Heart right ventricle (tissue), 16 donors: ENCODE measurements at regions not wholly inside any gene's neighbourhood (a gene's known extent, or its start where the extent isn't known, plus 50 kb on each side); places are given as distances from the start of the nearest gene placed in this dataset.

Experiments used
- ATAC-seq, 8 donors: fragments of 200-7000 bp; cut with Tn5 transposase; one replicate each; pipeline ENCODE4 v1.9.1; 2020; ENCODE audit warnings: mild to moderate bottlenecking in 8 of 8, moderate library complexity in 8 of 8, moderate number of reproducible peaks in 1 of 8
- DNase-seq, 2 donors: peaks; one replicate each; pipeline ENCODE4 v3.0.0-alpha.2; 2020
- H3K27ac ChIP-seq, 10 donors: fragments of 200-600 bp; sonication (generic) in 2 of 10; one replicate each; pipeline versions ENCODE4 v1.5.0 to v1.8.0; 2020 to 2022; ENCODE audit warnings: mild to moderate bottlenecking in 3 of 10
- H3K27me3 ChIP-seq, 7 donors: fragments of 200-600 bp; one replicate each; pipeline ENCODE4 v1.8.0; 2021 to 2022; ENCODE audit warnings: mild to moderate bottlenecking in 2 of 7
- H3K36me3 ChIP-seq, 9 donors: fragments of 200-600 bp; sonication (generic) in 1 of 9; one replicate each; pipeline versions ENCODE4 v1.5.0 to v1.8.0; 2020 to 2022; ENCODE audit warnings: mild to moderate bottlenecking in 2 of 9
- H3K4me1 ChIP-seq, 9 donors: fragments of 200-600 bp; sonication (generic) in 1 of 9; one replicate each; pipeline versions ENCODE4 v1.5.0 to v1.8.0; 2020 to 2022; ENCODE audit warnings: mild to moderate bottlenecking in 4 of 9
- H3K4me3 ChIP-seq, 10 donors: fragments of 200-600 bp; sonication (generic) in 2 of 10; one replicate each; pipeline versions ENCODE4 v1.5.0 to v1.8.0; 2020 to 2022; ENCODE audit warnings: mild to moderate bottlenecking in 7 of 10, moderate library complexity in 2 of 10
- H3K9me3 ChIP-seq, 11 donors: fragments of 200-600 bp in 10 of 11; sonication (generic) in 2 of 11; one replicate each; pipeline versions ENCODE4 v1.5.0 to v1.8.0; 2013 to 2022; ENCODE audit warnings: mild to moderate bottlenecking in 2 of 11, control low read depth in 1 of 11, moderate library complexity in 1 of 11
- CTCF ChIP-seq, 9 donors: fragments of 200-600 bp; sonication (generic) in 2 of 9; IDR thresholded peaks; one replicate each; pipeline versions ENCODE4 v1.5.0 to v1.8.0; 2021 to 2022; ENCODE audit warnings: antibody characterized with exemption in 9 of 9, mild to moderate bottlenecking in 5 of 9, moderate library complexity in 1 of 9
- WGBS, 2 donors: extraction: QIAGEN DNeasy Blood & Tissue Kit; methylation state at CpG; one replicate each; pipeline ENCODE4 v1.1.7; 2013; ENCODE audit warnings: inconsistent platforms in 1 of 2; 5-methylcytosine and 5-hydroxymethylcytosine counted together
- intact Hi-C, 10 donors: fragments of 100-400 bp; cut with DNase I; formaldehyde crosslinking; loops; one replicate each; pipeline versions ENCODE4 v1.11.1 to v1.14.2; 2022
- donor health status: Arrhythmogenic right ventricular cardiomyopathy.
- donor health status: ischemic (EF 13 %, LVEDD 7.1; RV severe dilation, severe dysfunction).
- donor health status: healthy with polysubstance abuse.
- donor health status: DM: no; HTN: yes; CAD: no.
- donor health status: DM: no; HTN: no; CAD: no.
- donor health status: ischemic (EF 25% LVEDD 6.9; RV normal size, moderate dysfunction).
- donor health status: ischemic (EF 25% LVEDD 5.7; RV mildly dilated, moderate dysfunction).
- donor health status: healthy.
- donor health status: DM: yes; HTN: yes; CAD: no.
- donor health status: Ischemic cardiomyopathy.
- donor health status: ischemic (EF 35%, LVEDD 5.7; RV mildly dilated, moderate dysfunction).
- donor health status: nonischemic (EF 11% LVEDD 7.7; RV severe dilation, severe dysfunction).
- donor health status: DM: yes; HTN: yes; CAD: no.
- donor health status: PGD.
- donor health status: ischemic (EF 29% LVEDD 5.4; RV normal size, mild dysfunction).
- donor health status: nonischemic (EF 23%, LVEDD 6.1; RV moderate dilation, normal function).

GRCh38 chr2:142484111-142484510, 353.3 kb upstream of the LRP1B start:
- no peak for DNase-seq
- no peak for ATAC-seq
- Histone ChIP-seq H3K27ac (no peak overlapping the region), H3K9me3 (peaks cover 0 to 19% (median 6%) of the 10 kb centered on the region in 11 donors), H3K27me3 (no peaks in the 10 kb centered on the region), H3K4me3 (no peak overlapping the region), H3K4me1 (no peaks in the 10 kb centered on the region), H3K36me3 (no peaks in the 10 kb centered on the region)
- 76% methylated on average over 2 of the region's 2 CpGs for WGBS, 2 donors
- intact Hi-C loops, result no loop called here
- TF ChIP-seq CTCF (IDR thresholded peaks at IDR 0.05), result no peak

DNA sequence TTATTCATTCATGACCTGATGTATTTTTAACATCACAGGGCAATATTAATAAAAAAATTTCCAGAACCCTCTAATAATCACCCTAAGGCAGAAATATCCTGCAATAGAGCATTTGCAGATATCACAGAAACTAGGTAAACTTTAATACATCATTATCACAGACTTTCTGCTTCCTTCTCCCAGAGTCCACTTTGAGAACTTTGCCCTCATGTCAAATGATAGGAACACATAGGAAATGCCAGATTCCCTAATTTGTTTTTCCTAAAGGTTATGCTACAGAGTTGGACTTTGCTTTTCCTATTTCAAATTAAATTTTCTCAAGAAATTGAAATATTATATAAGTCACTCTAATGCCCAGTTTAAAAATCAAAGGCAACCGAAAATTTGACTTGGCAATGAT, 352.8 kb upstream of the LRP1B start:
- no peak for ATAC-seq
- Histone ChIP-seq H3K36me3 (no peaks in the 10 kb centered on the region), H3K9me3 (peaks cover 0 to 19% (median 6%) of the 10 kb centered on the region in 11 donors), H3K4me1 (no peaks in the 10 kb centered on the region), H3K27ac (no peak overlapping the region), H3K4me3 (no peak overlapping the region), H3K27me3 (no peaks in the 10 kb centered on the region)
- 80 to 82% methylated on average over 1 of the region's 1 CpG for WGBS, 2 donors
- DNase-seq, result no peak
- intact Hi-C loops, result no loop called here
- TF ChIP-seq CTCF (IDR thresholded peaks at IDR 0.05), result no peak

GRCh38 chr2:142478206-142478605, 347.4 kb upstream of the LRP1B start:
- intact Hi-C loops, result no loop called here
- no peaks in the 10 kb centered on the region for H3K27me3 ChIP-seq
- 62 to 67% methylated on average over 2 of the region's 2 CpGs for WGBS, 2 donors
- ATAC-seq, result no peak
- DNase-seq, result no peak
- peaks cover 0 to 9% (median 0%) of the 10 kb centered on the region in 11 donors for H3K9me3 ChIP-seq
- no peak for TF ChIP-seq CTCF (IDR thresholded peaks at IDR 0.05)
- no peak overlapping the region for H3K4me3 ChIP-seq
- H3K36me3 ChIP-seq, result no peaks in the 10 kb centered on the region
- no peak overlapping the region for H3K27ac ChIP-seq
- H3K4me1 ChIP-seq, result no peaks in the 10 kb centered on the region

DNA sequence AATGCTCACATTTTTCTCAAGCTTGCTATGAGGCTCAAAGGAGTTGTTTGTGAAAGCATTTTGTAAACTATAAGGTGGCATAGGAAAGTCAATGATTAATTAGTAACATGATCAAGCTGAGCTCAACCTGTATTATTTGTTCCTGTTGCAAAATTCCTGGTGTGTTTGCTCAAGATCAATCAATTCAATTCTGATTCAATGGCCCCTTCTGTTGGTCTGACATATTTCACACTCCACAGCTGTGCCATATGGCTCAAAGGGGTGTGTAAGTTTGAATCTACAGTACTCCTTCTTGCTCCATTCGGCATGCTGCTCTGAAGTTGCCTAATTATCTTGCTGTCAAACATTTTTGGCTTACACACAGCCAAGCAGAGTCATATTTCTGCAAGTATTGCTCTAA, 341.6 kb upstream of the LRP1B start:
- peaks cover 0 to 9% (median 3%) of the 10 kb centered on the region in 11 donors for H3K9me3 ChIP-seq
- DNase-seq, result no peak
- H3K4me3 ChIP-seq, result no peak overlapping the region
- intact Hi-C loops, result no loop called here
- no peak overlapping the region for H3K27ac ChIP-seq
- no peaks in the 10 kb centered on the region for H3K4me1 ChIP-seq
- peaks cover 0 to 3% (median 0%) of the 10 kb centered on the region in 7 donors for H3K27me3 ChIP-seq
- no peak for ATAC-seq
- TF ChIP-seq CTCF (IDR thresholded peaks at IDR 0.05), result no peak
- WGBS, 2 donors, result 35% methylated on average over 1 of the region's 1 CpG
- no peaks in the 10 kb centered on the region for H3K36me3 ChIP-seq
